ENCODE measurements at regions not wholly inside any gene's neighbourhood (a gene's known extent, or its start where the extent isn't known, plus 50 kb on each side); places are given as distances from the start of the nearest gene placed in this dataset.

DNA sequence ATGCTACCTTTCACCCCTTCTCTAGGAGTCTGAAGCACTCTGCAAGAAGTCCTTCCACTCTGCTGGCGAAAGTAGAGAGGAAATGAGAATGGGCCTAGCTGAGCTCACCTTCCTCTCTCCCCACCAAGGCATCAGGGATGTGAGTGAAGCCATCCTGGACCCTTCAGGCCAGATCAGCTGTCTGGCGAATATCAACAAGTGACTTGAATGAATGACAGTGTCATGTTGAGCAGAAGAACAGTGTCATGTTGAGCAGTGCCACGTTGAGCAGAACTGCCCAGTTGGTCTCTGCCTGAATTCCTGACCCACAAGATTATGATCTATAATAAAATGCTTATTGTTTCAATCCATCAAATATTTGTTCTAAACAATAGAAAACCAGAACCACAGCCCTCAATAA lies 166.2 kb upstream of the RFC3 start:
- ATAC-seq, result no peak
- ChIA-PET RAD21 (ENCODE audit: unreplicated experiment) (interaction anchor here (1.3 kb wide), 1 partner anchor 71 kb away, joined by 4 read pairs; no protein-coding TSS in a partner anchor), POLR2A (no interaction called here), CTCF (interaction anchor here (1.0 kb wide), 1 partner anchor 48 kb away, joined by 3 read pairs; no protein-coding TSS in a partner anchor), SMC1A (ENCODE audit: uncharacterized antibody, unreplicated experiment) (interaction anchor here (0.6 to 1.2 kb wide), 3 partner anchors 8 to 40 kb away, joined by 3 read pairs; no protein-coding TSS in a partner anchor)
- Histone ChIP-seq H3K4me2 (ENCODE audit: control insufficient read depth, insufficient read depth) (no peak overlapping the region), H3K27me3 (replicated peaks in 1 of 2; ENCODE audit: control insufficient read depth in 2 of 2, insufficient read depth in 2 of 2, low read length in 1 of 2) (no peaks in the 10 kb centered on the region), H4K20me1 (ENCODE audit: control insufficient read depth, insufficient read depth) (no peaks in the 10 kb centered on the region), H3K9ac (ENCODE audit: control insufficient read depth, insufficient read depth, low read length) (no peak overlapping the region), H2AFZ (ENCODE audit: control insufficient read depth, low read depth, low read length) (no peak overlapping the region), H3K36me3 (ENCODE audit: control insufficient read depth in 2 of 2, insufficient read depth in 2 of 2, low read length in 1 of 2) (no peaks in the 10 kb centered on the region), H3K79me2 (ENCODE audit: control insufficient read depth, insufficient read depth, low read length) (no peaks in the 10 kb centered on the region), H3K4me3 (no peak overlapping the region), H3K4me1 (ENCODE audit: control insufficient read depth, insufficient read depth, low read length) (no peaks in the 10 kb centered on the region), H3K27ac (ENCODE audit: control insufficient read depth, insufficient read depth) (no peak overlapping the region), H3K9me3 (replicated peaks; ENCODE audit: control insufficient read depth, insufficient read depth, low read length) (no peaks in the 10 kb centered on the region)
- no TSS peak for BruUV-seq (replicated peaks)
- TF ChIP-seq NR2F1 (conservative IDR thresholded peaks at IDR 0.05), result no peak
- no peak for TF ChIP-seq TCF7 (IDR thresholded peaks at IDR 0.05; ENCODE audit: borderline replicate concordance)
- no peak for TF ChIP-seq NBN (IDR thresholded peaks at IDR 0.05)
- TF ChIP-seq, protein P1, sequence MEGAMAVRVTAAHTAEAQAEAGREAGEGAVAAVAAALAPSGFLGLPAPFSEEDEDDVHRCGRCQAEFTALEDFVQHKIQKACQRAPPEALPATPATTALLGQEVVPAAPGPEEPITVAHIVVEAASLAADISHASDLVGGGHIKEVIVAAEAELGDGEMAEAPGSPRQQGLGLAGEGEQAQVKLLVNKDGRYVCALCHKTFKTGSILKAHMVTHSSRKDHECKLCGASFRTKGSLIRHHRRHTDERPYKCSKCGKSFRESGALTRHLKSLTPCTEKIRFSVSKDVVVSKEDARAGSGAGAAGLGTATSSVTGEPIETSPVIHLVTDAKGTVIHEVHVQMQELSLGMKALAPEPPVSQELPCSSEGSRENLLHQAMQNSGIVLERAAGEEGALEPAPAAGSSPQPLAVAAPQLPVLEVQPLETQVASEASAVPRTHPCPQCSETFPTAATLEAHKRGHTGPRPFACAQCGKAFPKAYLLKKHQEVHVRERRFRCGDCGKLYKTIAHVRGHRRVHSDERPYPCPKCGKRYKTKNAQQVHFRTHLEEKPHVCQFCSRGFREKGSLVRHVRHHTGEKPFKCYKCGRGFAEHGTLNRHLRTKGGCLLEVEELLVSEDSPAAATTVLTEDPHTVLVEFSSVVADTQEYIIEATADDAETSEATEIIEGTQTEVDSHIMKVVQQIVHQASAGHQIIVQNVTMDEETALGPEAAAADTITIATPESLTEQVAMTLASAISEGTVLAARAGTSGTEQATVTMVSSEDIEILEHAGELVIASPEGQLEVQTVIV (IDR thresholded peaks at IDR 0.05; ENCODE audit: borderline replicate concordance, partially characterized antibody), result no peak
- TF ChIP-seq, protein P2, sequence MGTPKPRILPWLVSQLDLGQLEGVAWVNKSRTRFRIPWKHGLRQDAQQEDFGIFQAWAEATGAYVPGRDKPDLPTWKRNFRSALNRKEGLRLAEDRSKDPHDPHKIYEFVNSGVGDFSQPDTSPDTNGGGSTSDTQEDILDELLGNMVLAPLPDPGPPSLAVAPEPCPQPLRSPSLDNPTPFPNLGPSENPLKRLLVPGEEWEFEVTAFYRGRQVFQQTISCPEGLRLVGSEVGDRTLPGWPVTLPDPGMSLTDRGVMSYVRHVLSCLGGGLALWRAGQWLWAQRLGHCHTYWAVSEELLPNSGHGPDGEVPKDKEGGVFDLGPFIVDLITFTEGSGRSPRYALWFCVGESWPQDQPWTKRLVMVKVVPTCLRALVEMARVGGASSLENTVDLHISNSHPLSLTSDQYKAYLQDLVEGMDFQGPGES (IDR thresholded peaks at IDR 0.05), result no peak
- TF ChIP-seq SUZ12 (IDR thresholded peaks at IDR 0.05; ENCODE audit: unreplicated experiment), result no peak
- TF ChIP-seq JUNB (IDR thresholded peaks at IDR 0.05), result no peak
- TF ChIP-seq GABPA (IDR thresholded peaks at IDR 0.05; ENCODE audit: low read depth), result no peak
- in situ Hi-C loops (cut with MboI) (no loop called here), intact Hi-C loops (cut with micrococcal nuclease; ENCODE audit: unreplicated experiment) (no loop called here)
- 45% methylated on average over 3 of the region's 3 CpGs for WGBS (ENCODE audit: insufficient coverage, insufficient replicate concordance, low lambda C conversion rate, missing lambda C conversion rate)
- DNase-seq (ENCODE audit: low read depth, low spot score), result no peak
- FAIRE-seq, result no peak

Measured in GM12878 (cell line).